ENCODE measurements at regions not wholly inside any gene's neighbourhood (a gene's known extent, or its start where the extent isn't known, plus 50 kb on each side); places are given as distances from the start of the nearest gene placed in this dataset.
"Not testable (repeated sequence)": the region's sequence is repeated elsewhere in the genome, so short reads cannot be mapped to it uniquely, and the experiment has no call there.

DNA sequence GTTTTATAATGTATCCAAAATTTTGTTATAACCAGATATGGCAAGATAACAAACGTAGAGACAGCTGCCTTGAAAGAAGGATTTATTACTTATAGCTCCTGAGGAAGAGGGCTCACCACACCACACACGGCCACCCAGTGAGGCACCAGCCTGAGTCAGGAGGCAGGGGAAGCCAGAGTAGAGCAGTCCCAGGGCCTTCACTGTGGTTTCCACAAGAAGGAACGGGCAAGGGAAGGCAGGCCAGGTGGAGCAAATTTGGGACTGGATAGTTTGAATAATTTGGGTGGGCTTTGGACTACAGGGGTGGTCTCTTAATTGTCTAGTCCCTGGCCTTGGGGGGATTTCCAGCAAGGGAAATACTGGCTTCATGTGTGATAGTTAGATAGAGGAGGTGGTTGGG is 72.5 kb downstream of the RRAGC start:
- DNase-seq (ENCODE audit: low read depth in 4 of 4, low spot score in 1 of 4) = no peak

- no peak for DNase-seq (ENCODE audit: low read depth in 4 of 4, low spot score in 1 of 4)
Measured at GRCh38 chr1:38786040-38786436, 73.5 kb downstream of the RRAGC start.

GRCh38 chr1:38785285-38786039 is 74.1 kb downstream of the RRAGC start:
- DNase-seq (ENCODE audit: low read depth in 4 of 4, low spot score in 1 of 4) = no peak

DNA sequence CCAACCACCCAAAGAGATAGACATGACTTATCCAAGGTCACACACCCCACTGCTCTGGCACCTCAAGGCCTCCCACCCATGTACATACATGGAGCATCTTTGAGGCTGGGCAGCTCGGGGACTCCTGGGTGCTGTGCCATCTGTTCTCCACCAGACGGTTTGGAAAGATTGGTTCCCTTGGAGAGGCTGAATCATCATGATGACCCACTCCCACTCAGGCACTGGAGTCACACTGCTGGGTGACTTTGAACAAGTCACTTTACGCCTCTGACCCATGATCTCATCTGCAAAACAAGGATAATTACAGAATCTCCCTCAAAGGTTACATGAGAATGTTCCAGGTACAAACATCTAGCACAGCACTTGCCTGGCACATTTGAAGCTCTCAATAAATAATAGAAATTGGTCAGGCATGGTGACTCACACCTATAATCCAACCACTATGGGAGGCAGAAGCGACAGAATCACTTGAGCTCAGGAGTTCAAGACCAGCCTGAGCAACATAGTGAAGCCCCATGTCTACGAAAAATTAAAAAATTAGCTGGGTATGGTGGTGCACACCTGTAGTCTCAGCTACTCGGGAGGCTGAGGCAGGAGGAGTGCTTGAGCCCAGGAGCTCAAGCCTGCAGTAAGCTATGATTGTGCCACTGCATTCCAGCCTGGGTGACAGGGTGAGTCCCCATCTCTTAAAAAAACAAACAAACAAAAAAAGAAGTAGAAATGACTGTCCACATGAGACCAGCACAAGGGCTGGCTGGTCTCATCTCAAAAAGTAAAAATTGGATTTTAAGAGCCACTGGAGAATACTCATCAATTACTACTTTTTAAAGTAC is 74.9 kb downstream of the RRAGC start:
- DNase-seq (ENCODE audit: low read depth in 4 of 4, low spot score in 1 of 4) = no peak

DNA sequence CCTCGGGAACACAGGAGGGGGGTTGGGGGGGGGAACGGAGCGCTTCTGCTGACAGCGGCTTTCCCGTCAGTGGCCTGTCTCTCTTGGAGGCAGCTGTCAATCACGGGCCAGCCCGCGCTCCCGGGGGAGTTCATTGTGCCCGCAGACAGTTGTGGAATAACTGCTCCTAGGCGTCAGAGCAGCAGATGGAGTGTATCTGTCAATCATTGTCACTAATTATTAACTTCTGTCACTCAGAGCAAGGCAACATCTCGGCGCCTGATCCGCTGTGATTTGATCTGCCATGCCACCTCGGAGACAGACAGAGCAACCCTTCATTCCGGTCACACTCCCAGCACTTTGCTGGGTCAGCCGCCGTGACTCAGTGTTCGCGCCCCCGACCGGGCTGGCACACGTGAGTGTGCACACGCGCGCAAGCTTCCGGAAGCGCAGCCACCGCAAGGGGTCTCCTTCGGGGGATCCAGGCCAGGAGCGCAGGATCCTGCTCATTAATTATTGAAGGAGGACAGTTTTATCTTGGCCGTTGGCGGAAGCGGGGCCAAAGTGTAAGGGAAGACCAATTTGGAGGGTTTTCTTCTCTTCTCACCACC is 75.8 kb downstream of the RRAGC start:
- no peak for DNase-seq (ENCODE audit: low read depth in 4 of 4, low spot score in 1 of 4)

DNA sequence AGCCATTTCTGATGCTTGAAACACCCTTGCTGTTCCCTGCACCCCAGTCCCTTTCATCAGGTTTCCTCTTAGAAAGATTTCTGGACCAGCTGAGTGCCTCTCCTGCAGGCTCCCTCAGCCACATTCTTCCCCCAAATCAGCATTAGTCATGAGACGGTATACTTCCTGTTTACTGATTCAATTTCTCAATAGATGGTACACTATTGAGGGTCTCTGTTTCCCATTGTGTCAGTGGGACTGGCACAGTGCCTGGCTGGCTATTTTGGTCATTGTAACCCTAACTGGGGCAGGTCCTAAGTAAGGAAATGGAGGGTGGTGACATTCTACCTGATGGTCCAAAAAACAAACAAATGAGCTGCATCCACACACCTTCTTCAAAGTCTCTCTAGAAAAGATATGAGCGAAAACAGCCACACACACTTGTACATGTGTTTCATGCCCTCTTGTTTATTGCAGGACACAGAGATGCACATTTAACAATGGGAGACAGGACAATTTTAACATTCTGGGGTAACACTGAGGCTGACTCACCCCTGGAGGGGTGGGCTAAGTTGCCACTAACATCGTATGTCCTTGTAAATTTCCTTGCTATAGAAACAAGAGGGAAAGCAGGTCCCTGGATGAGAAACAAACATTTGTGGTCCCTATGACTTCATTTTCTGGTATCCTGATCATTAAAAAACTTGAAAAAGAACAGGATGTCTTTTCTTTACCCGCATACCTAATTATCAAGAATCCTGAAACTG is 77.5 kb downstream of the RRAGC start:
- DNase-seq (ENCODE audit: low read depth in 4 of 4, low spot score in 1 of 4) = no peak

DNA sequence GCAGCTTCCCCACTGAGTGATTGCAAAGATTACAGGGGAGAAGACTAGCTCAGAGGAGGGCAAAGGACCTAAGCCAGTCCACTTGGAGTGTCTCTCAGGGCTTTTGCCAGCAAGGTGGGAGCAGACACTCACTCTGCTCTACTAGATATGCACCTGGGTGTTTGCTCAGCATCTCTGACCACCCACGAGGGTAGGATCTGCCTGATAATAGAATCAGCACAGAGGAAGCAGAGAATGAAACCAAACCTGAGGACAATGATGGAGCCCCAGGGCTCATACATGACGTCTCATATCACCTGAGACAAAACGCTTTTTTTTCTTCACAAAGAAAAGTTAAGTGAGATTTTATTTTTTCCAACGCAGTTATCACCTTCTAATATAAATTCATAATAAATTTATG is 79.4 kb downstream of the RRAGC start:
- DNase-seq (ENCODE audit: low read depth in 4 of 4, low spot score in 1 of 4) = no peak

GRCh38 chr1:38779491-38779890 is 80.1 kb downstream of the RRAGC start:
- no peak for DNase-seq (ENCODE audit: low read depth in 4 of 4, low spot score in 1 of 4)

GRCh38 chr1:38778521-38778920 is 81.1 kb downstream of the RRAGC start:
- DNase-seq (ENCODE audit: low read depth in 4 of 4, low spot score in 1 of 4) = no peak

DNA sequence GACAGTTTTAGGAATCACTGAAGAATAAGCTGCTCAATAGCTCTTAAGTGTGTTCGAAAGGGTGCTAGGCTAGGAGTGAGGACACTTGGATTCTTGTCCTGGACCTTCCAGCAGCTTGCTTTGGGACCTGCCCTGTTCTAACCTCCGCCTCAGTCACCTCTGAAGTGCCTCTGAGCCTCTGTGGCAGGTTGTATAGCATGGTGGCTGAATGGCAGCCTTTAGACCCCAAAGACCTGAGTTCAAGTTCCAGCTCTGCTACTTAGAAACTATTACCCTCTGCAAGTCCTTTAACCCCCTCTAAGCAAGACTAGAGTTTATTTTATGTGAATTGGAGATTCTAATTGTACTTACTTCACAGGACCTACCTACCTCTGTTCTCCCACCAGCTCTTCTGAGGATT is 81.5 kb downstream of the RRAGC start:
- DNase-seq (ENCODE audit: low read depth in 4 of 4, low spot score in 1 of 4) = no peak

DNA sequence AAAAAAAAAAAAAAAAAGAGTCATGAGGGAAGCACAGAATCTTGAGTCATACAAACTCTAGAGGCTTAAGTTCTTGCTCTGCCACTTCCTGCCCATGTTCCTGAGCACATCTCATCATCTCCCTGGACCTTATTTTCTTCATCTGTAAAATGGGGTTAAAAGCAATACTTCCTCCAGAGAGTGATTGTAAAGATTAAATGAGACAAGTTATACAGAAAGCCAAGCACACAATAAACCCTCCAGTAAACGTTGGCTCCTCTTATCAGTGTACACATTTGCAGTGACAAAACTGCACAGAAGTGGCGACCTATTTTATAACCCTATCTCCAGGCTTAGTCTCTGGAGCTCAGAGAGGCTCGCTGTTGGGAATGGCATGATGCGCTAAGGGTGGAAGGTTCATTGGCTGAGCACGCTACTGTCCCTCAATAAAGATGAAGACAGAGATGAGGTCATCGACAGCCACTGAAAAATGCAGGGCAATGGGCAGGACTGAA is 82.1 kb downstream of the RRAGC start:
- DNase-seq (ENCODE audit: low read depth in 4 of 4, low spot score in 1 of 4) = no peak

- DNase-seq (ENCODE audit: low read depth in 4 of 4, low spot score in 1 of 4) = no peak
Measured at GRCh38 chr1:38776466-38777065, 83.0 kb downstream of the RRAGC start.

DNA sequence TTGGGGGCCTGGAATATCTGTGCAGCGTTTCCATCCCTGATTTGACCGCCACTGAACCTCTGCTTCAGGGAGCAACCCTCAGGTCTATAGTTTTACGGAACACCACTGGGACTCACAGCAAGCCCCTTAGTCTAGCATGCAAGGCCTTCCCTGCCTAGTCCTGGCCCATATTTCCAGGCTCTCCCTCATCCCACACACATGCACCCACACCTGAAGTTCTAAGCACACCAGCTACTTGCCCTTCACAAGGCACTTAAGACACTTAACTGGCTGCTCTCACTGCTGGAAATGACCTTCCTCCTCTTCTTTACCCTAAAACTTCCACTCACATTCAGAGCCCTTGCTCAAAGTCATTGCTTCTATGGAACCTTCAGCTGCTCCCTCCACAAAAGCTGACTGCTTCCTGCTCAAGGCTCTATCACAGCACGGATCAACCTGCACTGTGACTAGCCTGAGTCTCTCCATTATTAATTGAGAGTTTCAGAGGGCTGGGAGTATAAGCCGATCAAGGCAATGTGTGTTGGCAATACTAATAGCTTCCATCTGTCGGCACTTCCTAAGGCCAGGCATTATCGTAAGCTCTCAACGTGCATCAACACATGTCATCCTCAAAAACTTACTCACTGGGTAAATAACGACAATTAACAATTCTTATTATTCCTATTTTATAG is 84.3 kb downstream of the RRAGC start:
- DNase-seq (ENCODE audit: low read depth in 4 of 4, low spot score in 1 of 4) = no peak

- no peak for DNase-seq (ENCODE audit: low read depth in 4 of 4, low spot score in 1 of 4)
Measured at GRCh38 chr1:38773483-38773882, 86.1 kb downstream of the RRAGC start.

- DNase-seq (ENCODE audit: low read depth in 4 of 4, low spot score in 1 of 4) = no peak
Measured at GRCh38 chr1:38772953-38773352, 86.6 kb downstream of the RRAGC start.

GRCh38 chr1:38772026-38772425 is 87.5 kb downstream of the RRAGC start:
- no peak for DNase-seq (ENCODE audit: low read depth in 4 of 4, low spot score in 1 of 4)

DNA sequence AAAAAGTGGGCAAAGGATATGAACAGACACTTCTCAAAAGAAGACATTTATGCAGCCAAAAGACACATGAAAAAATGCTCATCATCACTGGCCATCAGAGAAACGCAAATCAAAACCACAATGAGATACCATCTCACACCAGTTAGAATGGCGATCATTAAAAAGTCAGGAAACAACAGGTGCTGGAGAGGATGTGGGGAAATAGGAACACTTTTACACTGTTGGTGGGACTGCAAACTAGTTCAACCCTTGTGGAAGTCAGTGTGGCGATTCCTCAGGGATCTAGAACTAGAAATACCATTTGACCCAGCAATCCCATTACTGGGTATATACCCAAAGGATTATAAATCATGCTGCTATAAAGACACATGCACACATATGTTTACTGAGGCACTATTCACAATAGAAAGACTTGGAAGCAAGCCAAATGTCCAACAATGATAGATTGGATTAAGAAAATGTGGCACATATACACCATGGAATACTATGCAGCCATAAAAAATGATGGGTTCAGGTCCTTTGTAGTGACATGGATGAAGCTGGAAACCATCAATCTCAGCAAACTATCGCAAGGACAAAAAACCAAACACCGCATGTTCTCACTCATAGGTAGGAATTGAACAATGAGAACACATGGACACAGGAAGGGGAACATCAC is 88.9 kb downstream of the RRAGC start:
- not testable (repeated sequence) for DNase-seq (ENCODE audit: low read depth in 4 of 4, low spot score in 1 of 4)

GRCh38 chr1:38766125-38766524 is 93.4 kb downstream of the RRAGC start:
- no peak for DNase-seq (ENCODE audit: low read depth in 4 of 4, low spot score in 1 of 4)

GRCh38 chr1:38763121-38763520 is 96.5 kb downstream of the RRAGC start:
- DNase-seq (ENCODE audit: low read depth in 4 of 4, low spot score in 1 of 4) = no peak

DNA sequence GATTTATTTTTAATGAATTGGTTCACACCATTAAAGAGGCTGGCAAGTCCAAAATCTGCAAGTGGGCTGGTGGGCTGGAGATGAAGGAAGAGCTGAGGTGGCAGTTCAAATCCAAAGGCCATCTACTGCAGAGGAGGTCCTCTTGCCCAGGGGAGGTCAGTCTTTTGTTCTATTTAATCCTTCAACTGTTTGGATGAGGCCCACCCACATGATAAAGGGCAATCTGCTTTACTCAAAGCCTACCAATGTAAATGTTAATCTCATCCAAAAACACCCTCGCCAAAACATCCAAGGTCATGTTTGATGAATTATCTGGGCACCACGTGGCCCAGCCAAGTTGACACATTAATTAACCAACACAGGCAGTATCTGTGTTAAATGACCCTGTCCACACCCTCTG is 99.0 kb downstream of the RRAGC start:
- DNase-seq (ENCODE audit: low read depth in 4 of 4, low spot score in 1 of 4) = no peak

Measured in stimulated activated CD4-positive, alpha-beta T cell treated with anti-CD3 and anti-CD28 coated beads, Interleukin-1b, Interleukin-23, amount 100 ng/mL, for 24 hours (primary cell).